Liver (tissue), 3 donors: ENCODE measurements at regions not wholly inside any gene's neighbourhood (a gene's known extent, or its start where the extent isn't known, plus 50 kb on each side); places are given as distances from the start of the nearest gene placed in this dataset.

Experiments used
- FOXA1 ChIP-seq: IDR thresholded peaks from 2 replicates; pipeline ENCODE4 v1.6.1; 2016; ENCODE audit warnings: antibody characterized with exemption
- GABPA ChIP-seq, 2 donors: IDR thresholded peaks in 1 of 2; conservative IDR thresholded peaks in 1 of 2; 2 replicates each; pipeline ENCODE4 v1.6.1; 2016; ENCODE audit warnings: antibody characterized with exemption in 2 of 2, mild to moderate bottlenecking in 1 of 2, moderate library complexity in 1 of 2
- JUND ChIP-seq, 2 donors: IDR thresholded peaks; 2 replicates each; pipeline ENCODE4 v1.6.1; 2016; ENCODE audit warnings: antibody characterized with exemption in 2 of 2
- SP1 ChIP-seq: IDR thresholded peaks from 2 replicates; pipeline ENCODE4 v1.6.1; 2018; ENCODE audit warnings: antibody characterized with exemption, mild to moderate bottlenecking
- YY1 ChIP-seq: IDR thresholded peaks from 2 replicates; pipeline ENCODE4 v1.6.1; 2016; ENCODE audit warnings: antibody characterized with exemption, mild to moderate bottlenecking
- TF ChIP-seq, protein P1 (sequence below): fragments of 150-350 bp; IDR thresholded peaks from 2 replicates; pipeline ENCODE4 v1.5.1; 2017; ENCODE audit warnings: improper control_type of control experiment, low read depth, low read length; ENCODE audit not compliant: missing input control
- TF ChIP-seq, protein P2 (sequence below): IDR thresholded peaks from 2 replicates; pipeline ENCODE4 v1.6.1; 2016; ENCODE audit warnings: antibody characterized with exemption, mild to moderate bottlenecking
- TF ChIP-seq, protein P3 (sequence below): IDR thresholded peaks from 2 replicates; pipeline ENCODE4 v1.6.1; 2016; ENCODE audit warnings: antibody characterized with exemption
- TF ChIP-seq, protein P4 (sequence below): IDR thresholded peaks from 2 replicates; pipeline ENCODE4 v1.6.1; 2016; ENCODE audit warnings: antibody characterized with exemption
- donor health status: healthy.
- donor health status: healthy.

DNA sequence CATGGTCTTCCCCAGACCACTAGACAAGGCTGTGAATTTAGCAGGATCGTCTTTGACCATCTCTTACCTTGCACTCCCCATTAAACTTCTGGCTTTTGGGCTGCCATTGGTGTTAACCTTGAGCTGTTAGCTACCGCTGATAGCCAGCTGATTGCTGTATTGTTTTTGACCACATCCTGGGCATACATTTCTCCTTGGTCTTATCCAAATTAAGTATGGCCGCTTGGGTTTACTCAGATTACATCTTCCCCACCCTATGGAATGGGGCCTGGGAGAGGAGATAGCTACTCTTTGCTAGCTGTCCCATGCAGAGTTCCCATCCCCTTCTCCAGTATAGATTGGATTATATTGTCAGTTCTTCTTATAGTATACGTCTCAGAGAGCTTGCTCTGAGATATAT, 270.4 kb upstream of the ELAC2 start:
- TF ChIP-seq, protein P1, sequence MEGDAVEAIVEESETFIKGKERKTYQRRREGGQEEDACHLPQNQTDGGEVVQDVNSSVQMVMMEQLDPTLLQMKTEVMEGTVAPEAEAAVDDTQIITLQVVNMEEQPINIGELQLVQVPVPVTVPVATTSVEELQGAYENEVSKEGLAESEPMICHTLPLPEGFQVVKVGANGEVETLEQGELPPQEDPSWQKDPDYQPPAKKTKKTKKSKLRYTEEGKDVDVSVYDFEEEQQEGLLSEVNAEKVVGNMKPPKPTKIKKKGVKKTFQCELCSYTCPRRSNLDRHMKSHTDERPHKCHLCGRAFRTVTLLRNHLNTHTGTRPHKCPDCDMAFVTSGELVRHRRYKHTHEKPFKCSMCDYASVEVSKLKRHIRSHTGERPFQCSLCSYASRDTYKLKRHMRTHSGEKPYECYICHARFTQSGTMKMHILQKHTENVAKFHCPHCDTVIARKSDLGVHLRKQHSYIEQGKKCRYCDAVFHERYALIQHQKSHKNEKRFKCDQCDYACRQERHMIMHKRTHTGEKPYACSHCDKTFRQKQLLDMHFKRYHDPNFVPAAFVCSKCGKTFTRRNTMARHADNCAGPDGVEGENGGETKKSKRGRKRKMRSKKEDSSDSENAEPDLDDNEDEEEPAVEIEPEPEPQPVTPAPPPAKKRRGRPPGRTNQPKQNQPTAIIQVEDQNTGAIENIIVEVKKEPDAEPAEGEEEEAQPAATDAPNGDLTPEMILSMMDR = no peak
- TF ChIP-seq, protein P2, sequence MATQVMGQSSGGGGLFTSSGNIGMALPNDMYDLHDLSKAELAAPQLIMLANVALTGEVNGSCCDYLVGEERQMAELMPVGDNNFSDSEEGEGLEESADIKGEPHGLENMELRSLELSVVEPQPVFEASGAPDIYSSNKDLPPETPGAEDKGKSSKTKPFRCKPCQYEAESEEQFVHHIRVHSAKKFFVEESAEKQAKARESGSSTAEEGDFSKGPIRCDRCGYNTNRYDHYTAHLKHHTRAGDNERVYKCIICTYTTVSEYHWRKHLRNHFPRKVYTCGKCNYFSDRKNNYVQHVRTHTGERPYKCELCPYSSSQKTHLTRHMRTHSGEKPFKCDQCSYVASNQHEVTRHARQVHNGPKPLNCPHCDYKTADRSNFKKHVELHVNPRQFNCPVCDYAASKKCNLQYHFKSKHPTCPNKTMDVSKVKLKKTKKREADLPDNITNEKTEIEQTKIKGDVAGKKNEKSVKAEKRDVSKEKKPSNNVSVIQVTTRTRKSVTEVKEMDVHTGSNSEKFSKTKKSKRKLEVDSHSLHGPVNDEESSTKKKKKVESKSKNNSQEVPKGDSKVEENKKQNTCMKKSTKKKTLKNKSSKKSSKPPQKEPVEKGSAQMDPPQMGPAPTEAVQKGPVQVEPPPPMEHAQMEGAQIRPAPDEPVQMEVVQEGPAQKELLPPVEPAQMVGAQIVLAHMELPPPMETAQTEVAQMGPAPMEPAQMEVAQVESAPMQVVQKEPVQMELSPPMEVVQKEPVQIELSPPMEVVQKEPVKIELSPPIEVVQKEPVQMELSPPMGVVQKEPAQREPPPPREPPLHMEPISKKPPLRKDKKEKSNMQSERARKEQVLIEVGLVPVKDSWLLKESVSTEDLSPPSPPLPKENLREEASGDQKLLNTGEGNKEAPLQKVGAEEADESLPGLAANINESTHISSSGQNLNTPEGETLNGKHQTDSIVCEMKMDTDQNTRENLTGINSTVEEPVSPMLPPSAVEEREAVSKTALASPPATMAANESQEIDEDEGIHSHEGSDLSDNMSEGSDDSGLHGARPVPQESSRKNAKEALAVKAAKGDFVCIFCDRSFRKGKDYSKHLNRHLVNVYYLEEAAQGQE = no peak
- TF ChIP-seq FOXA1 (no peak), SP1 (no peak), GABPA (IDR thresholded peaks at IDR 0.05 in 1 of 2, conservative IDR thresholded peaks at IDR 0.05 in 1 of 2) (no peak), JUND (IDR thresholded peaks at IDR 0.05) (no peak), YY1 (no peak)
- TF ChIP-seq, protein P3, sequence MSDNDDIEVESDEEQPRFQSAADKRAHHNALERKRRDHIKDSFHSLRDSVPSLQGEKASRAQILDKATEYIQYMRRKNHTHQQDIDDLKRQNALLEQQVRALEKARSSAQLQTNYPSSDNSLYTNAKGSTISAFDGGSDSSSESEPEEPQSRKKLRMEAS = no peak
- TF ChIP-seq, protein P4, sequence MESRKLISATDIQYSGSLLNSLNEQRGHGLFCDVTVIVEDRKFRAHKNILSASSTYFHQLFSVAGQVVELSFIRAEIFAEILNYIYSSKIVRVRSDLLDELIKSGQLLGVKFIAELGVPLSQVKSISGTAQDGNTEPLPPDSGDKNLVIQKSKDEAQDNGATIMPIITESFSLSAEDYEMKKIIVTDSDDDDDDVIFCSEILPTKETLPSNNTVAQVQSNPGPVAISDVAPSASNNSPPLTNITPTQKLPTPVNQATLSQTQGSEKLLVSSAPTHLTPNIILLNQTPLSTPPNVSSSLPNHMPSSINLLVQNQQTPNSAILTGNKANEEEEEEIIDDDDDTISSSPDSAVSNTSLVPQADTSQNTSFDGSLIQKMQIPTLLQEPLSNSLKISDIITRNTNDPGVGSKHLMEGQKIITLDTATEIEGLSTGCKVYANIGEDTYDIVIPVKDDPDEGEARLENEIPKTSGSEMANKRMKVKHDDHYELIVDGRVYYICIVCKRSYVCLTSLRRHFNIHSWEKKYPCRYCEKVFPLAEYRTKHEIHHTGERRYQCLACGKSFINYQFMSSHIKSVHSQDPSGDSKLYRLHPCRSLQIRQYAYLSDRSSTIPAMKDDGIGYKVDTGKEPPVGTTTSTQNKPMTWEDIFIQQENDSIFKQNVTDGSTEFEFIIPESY = no peak
